OCI-LY7 (cell line): ENCODE measurements at regions not wholly inside any gene's neighbourhood (a gene's known extent, or its start where the extent isn't known, plus 50 kb on each side); places are given as distances from the start of the nearest gene placed in this dataset.

Experiments used
- BruUV-seq: library from RNA; stranded (reverse); fragments of 400-500 nt; replicated peaks from 2 replicates; lab custom pipeline; 2021; lab: Mats Ljungman, UMichigan
- CTCF ChIA-PET: fragments of 300-600 bp; sonication (Branson Sonifier 250); formaldehyde crosslinking; loops from one replicate; lab custom pipeline; 2022; ENCODE audit warnings: antibody characterized with exemption; ENCODE audit not compliant: unreplicated experiment; lab: Charles Lee
- POLR2A ChIA-PET: fragments of 300-600 bp; sonication (Branson Sonifier 250); formaldehyde crosslinking; loops from one replicate; lab custom pipeline; 2022; ENCODE audit warnings: antibody characterized with exemption; lab: Charles Lee
- DNase-seq: peaks from one replicate; pipeline ENCODE4 v3.0.0-alpha.2; 2015; ENCODE audit warnings: low spot score
- H2AFZ ChIP-seq: fragments of 200-600 bp; sonication (generic), shearing (Covaris generic); 2 replicates; pipeline ENCODE4 v1.6.1; 2014; ENCODE audit warnings: mild to moderate bottlenecking, antibody characterized with exemption, low read length, moderate library complexity
- H3K27ac ChIP-seq: fragments of 200-600 bp; sonication (generic); 2 replicates; pipeline ENCODE4 v1.5.1; 2014; ENCODE audit warnings: mixed run types, low read depth, mild to moderate bottlenecking, moderate library complexity, low read length, inconsistent platforms; ENCODE audit not compliant: poor library complexity, severe bottlenecking
- H3K36me3 ChIP-seq: fragments of 200-600 bp; sonication (generic); 2 replicates; pipeline ENCODE4 v1.6.1; 2014; ENCODE audit warnings: mild to moderate bottlenecking, antibody characterized with exemption, low read length, moderate library complexity, mixed read lengths; ENCODE audit not compliant: insufficient read depth
- H3K4me1 ChIP-seq: fragments of 200-600 bp; sonication (generic); 2 replicates; pipeline ENCODE4 v1.5.1; 2014; ENCODE audit warnings: mild to moderate bottlenecking, low read length; ENCODE audit not compliant: insufficient read depth, poor library complexity, severe bottlenecking
- H3K4me2 ChIP-seq: fragments of 200-600 bp; sonication (generic); 2 replicates; pipeline ENCODE4 v1.6.1; 2014; ENCODE audit warnings: mild to moderate bottlenecking, low read length
- H3K4me3 ChIP-seq: fragments of 200-600 bp; sonication (generic); 2 replicates; pipeline ENCODE4 v1.5.1; 2014; ENCODE audit warnings: mild to moderate bottlenecking, low read depth, low read length; ENCODE audit not compliant: poor library complexity, severe bottlenecking
- H3K79me2 ChIP-seq: fragments of 200-600 bp; sonication (generic); 2 replicates; pipeline ENCODE4 v1.6.1; 2016; ENCODE audit warnings: low read depth, mild to moderate bottlenecking, low read length, moderate library complexity, mixed read lengths; ENCODE audit not compliant: insufficient read depth
- H3K9me2 ChIP-seq: fragments of 200-600 bp; sonication (generic); 2 replicates; pipeline ENCODE4 v1.6.1; 2016; ENCODE audit warnings: mild to moderate bottlenecking, low read length, mixed read lengths; ENCODE audit not compliant: insufficient read depth
- H3K9me3 ChIP-seq: fragments of 200-600 bp; sonication (generic); 2 replicates; pipeline ENCODE4 v1.6.1; 2014; ENCODE audit warnings: mild to moderate bottlenecking, mixed run types, low read length, mixed read lengths
- H4K20me1 ChIP-seq: fragments of 200-600 bp; sonication (generic); 2 replicates; pipeline ENCODE4 v1.6.1; 2014; ENCODE audit warnings: mild to moderate bottlenecking, antibody characterized with exemption, low read length, moderate library complexity, mixed read lengths; ENCODE audit not compliant: insufficient read depth
- EZH2phosphoT487 ChIP-seq: fragments of 200-600 bp; sonication (generic); IDR thresholded peaks from 2 replicates; pipeline ENCODE4 v1.6.1; 2018; ENCODE audit warnings: low read depth, borderline replicate concordance, mild to moderate bottlenecking, mixed run types, antibody characterized with exemption, low read length, moderate library complexity, mixed read lengths
- intact Hi-C: fragments of 100-400 bp; cut with micrococcal nuclease; formaldehyde crosslinking; loops from one replicate; pipeline ENCODE4 v1.10.0; 2022; ENCODE audit not compliant: unreplicated experiment
- TF ChIP-seq, protein P1 (sequence below): fragments of 200-600 bp; sonication (generic); conservative IDR thresholded peaks from 2 replicates; pipeline ENCODE4 v1.5.1; 2014; ENCODE audit warnings: mild to moderate bottlenecking, antibody characterized with exemption, low read length, moderate library complexity, mixed read lengths

GRCh38 chr9:108281696-108282095 lies 574.1 kb downstream of the ACTL7B start:
- no peak overlapping the region for H3K4me2 ChIP-seq

GRCh38 chr9:108278341-108278740 lies 577.4 kb downstream of the ACTL7B start:
- Histone ChIP-seq H4K20me1 (no peaks in the 10 kb centered on the region), H3K79me2 (no peaks in the 10 kb centered on the region), H3K36me3 (no peaks in the 10 kb centered on the region), H3K9me2 (no peaks in the 10 kb centered on the region), H3K4me2 (no peak overlapping the region), H3K9me3 (no peaks in the 10 kb centered on the region), H3K4me1 (no peaks in the 10 kb centered on the region), H3K27ac (no peak overlapping the region), H2AFZ (no peak overlapping the region), H3K4me3 (no peak overlapping the region)
- ChIA-PET CTCF (no interaction called here), POLR2A (no interaction called here)
- intact Hi-C loops = no loop called here
- BruUV-seq = no TSS peak
- no peak for DNase-seq
- TF ChIP-seq EZH2phosphoT487 = no peak
- TF ChIP-seq, protein P1, sequence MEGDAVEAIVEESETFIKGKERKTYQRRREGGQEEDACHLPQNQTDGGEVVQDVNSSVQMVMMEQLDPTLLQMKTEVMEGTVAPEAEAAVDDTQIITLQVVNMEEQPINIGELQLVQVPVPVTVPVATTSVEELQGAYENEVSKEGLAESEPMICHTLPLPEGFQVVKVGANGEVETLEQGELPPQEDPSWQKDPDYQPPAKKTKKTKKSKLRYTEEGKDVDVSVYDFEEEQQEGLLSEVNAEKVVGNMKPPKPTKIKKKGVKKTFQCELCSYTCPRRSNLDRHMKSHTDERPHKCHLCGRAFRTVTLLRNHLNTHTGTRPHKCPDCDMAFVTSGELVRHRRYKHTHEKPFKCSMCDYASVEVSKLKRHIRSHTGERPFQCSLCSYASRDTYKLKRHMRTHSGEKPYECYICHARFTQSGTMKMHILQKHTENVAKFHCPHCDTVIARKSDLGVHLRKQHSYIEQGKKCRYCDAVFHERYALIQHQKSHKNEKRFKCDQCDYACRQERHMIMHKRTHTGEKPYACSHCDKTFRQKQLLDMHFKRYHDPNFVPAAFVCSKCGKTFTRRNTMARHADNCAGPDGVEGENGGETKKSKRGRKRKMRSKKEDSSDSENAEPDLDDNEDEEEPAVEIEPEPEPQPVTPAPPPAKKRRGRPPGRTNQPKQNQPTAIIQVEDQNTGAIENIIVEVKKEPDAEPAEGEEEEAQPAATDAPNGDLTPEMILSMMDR = no peak

More at GRCh38 chr9:108281696-108282095, 574.1 kb downstream of the ACTL7B start:
- H3K4me1 ChIP-seq = no peaks in the 10 kb centered on the region
- intact Hi-C loops = no loop called here
- ChIA-PET CTCF (no interaction called here), POLR2A (no interaction called here)
- no peak for TF ChIP-seq EZH2phosphoT487
- TF ChIP-seq, protein P1 = no peak
- H3K4me3 ChIP-seq = no peak overlapping the region
- H3K9me3 ChIP-seq = no peaks in the 10 kb centered on the region
- H3K36me3 ChIP-seq = no peaks in the 10 kb centered on the region
- no peaks in the 10 kb centered on the region for H3K9me2 ChIP-seq
- BruUV-seq = no TSS peak
- H3K27ac ChIP-seq = no peak overlapping the region
- no peaks in the 10 kb centered on the region for H4K20me1 ChIP-seq
- H3K79me2 ChIP-seq = no peaks in the 10 kb centered on the region
- no peak overlapping the region for H2AFZ ChIP-seq
- no peak for DNase-seq

DNA sequence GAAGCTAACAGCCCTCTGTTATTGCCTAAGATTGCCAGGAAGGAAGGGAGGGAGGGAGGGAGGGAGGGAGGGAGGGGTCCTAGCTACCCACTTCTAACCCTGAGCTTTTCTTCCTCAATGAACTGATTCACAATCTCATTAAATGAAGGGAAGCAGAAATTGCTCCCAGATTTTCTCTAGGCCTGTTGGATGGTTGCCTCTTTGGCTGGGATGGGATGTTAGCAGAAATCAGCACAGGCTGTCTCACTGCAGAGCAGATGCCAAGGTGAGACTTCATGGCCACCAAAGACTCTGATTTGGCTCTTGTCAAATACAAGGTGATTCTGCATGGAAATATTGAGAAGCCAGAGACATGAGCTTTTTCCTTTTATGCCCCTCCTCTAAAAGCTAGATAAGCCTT lies 578.6 kb downstream of the ACTL7B start:
- no peaks in the 10 kb centered on the region for H3K9me3 ChIP-seq
- no peaks in the 10 kb centered on the region for H4K20me1 ChIP-seq
- H3K4me2 ChIP-seq = no peak overlapping the region
- H3K9me2 ChIP-seq = no peaks in the 10 kb centered on the region
- TF ChIP-seq, protein P1 = no peak
- no peak for TF ChIP-seq EZH2phosphoT487
- no peak overlapping the region for H3K27ac ChIP-seq
- H3K4me3 ChIP-seq = no peak overlapping the region
- ChIA-PET CTCF (no interaction called here), POLR2A (interaction anchor here (0.6 to 1.1 kb wide), 3 partner anchors 365 to 1966 kb away, joined by 3 read pairs; no protein-coding TSS in a partner anchor)
- no peak overlapping the region for H2AFZ ChIP-seq
- intact Hi-C loops = no loop called here
- H3K4me1 ChIP-seq = no peaks in the 10 kb centered on the region
- no TSS peak for BruUV-seq
- H3K79me2 ChIP-seq = no peaks in the 10 kb centered on the region
- no peak for DNase-seq
- no peaks in the 10 kb centered on the region for H3K36me3 ChIP-seq
